Mesenchymal stem cell (in vitro differentiated cells and primary cell): ENCODE measurements at regions not wholly inside any gene's neighbourhood (a gene's known extent, or its start where the extent isn't known, plus 50 kb on each side); places are given as distances from the start of the nearest gene placed in this dataset.
"Not testable (repeated sequence)": the region's sequence is repeated elsewhere in the genome, so short reads cannot be mapped to it uniquely, and the experiment has no call there.

Experiments used
- DNase-seq: peaks from one replicate; pipeline ENCODE4 v3.0.0-alpha.2; 2013
- H2AFZ ChIP-seq: one replicate; pipeline ENCODE4 v1.6.1; 2013; ENCODE audit warnings: low read depth, mild to moderate bottlenecking, control low read depth, inconsistent platforms, low read length, moderate library complexity
- H2AK5ac ChIP-seq: 2 replicates; pipeline ENCODE4 v1.6.1; 2013; ENCODE audit warnings: low read length, moderate library complexity, mild to moderate bottlenecking, inconsistent platforms; ENCODE audit not compliant: severe bottlenecking
- H2BK120ac ChIP-seq: one replicate; pipeline ENCODE4 v1.6.1; 2013; ENCODE audit warnings: low read depth, mild to moderate bottlenecking, inconsistent platforms, low read length, moderate library complexity
- H2BK12ac ChIP-seq, 2 experiments: one replicate each; pipeline ENCODE4 v1.6.1; 2013; ENCODE audit warnings: inconsistent platforms in 2 of 2, low read length in 2 of 2, mild to moderate bottlenecking in 2 of 2, moderate library complexity in 2 of 2, control low read depth in 1 of 2
- H2BK15ac ChIP-seq: one replicate; pipeline ENCODE4 v1.6.1; 2013; ENCODE audit warnings: mild to moderate bottlenecking, low read depth, inconsistent platforms; ENCODE audit not compliant: poor library complexity, severe bottlenecking
- H2BK5ac ChIP-seq: 2 replicates; pipeline ENCODE4 v1.6.1; 2013; ENCODE audit warnings: low read depth, mild to moderate bottlenecking, low read length, control low read depth, inconsistent platforms; ENCODE audit not compliant: poor library complexity, severe bottlenecking
- H3K14ac ChIP-seq, 2 experiments: one replicate each; pipeline ENCODE4 v1.6.1; 2013; ENCODE audit warnings: inconsistent platforms in 2 of 2, low read length in 2 of 2, control low read depth in 1 of 2, mild to moderate bottlenecking in 1 of 2, moderate library complexity in 1 of 2
- H3K18ac ChIP-seq, 2 experiments: one replicate each; pipeline ENCODE4 v1.6.1; 2013; ENCODE audit warnings: inconsistent platforms in 2 of 2, low read length in 2 of 2, control low read depth in 1 of 2, low read depth in 1 of 2, mild to moderate bottlenecking in 1 of 2
- H3K23ac ChIP-seq, 2 experiments: one replicate each; pipeline ENCODE4 v1.6.1; 2013; ENCODE audit warnings: inconsistent platforms in 2 of 2, low read length in 2 of 2, mild to moderate bottlenecking in 2 of 2, moderate library complexity in 2 of 2, control low read depth in 1 of 2
- H3K27ac ChIP-seq: 2 replicates; pipeline ENCODE4 v1.5.1; 2013; ENCODE audit warnings: mild to moderate bottlenecking, moderate library complexity, low read length, control low read depth, inconsistent platforms; ENCODE audit not compliant: poor library complexity, severe bottlenecking
- H3K27me3 ChIP-seq, 2 experiments: 2 replicates each; pipeline versions ENCODE4 v1.6.1 to v1.7.0; 2013; ENCODE audit warnings: low read length in 2 of 2, mild to moderate bottlenecking in 2 of 2, moderate library complexity in 2 of 2, control low read depth in 1 of 2, inconsistent platforms in 1 of 2; ENCODE audit not compliant: control insufficient read depth in 1 of 2, insufficient read depth in 1 of 2
- H3K36me3 ChIP-seq, 2 experiments: 2 replicates each; pipeline versions ENCODE4 v1.6.1 to v1.7.0; 2013; ENCODE audit warnings: low read length in 2 of 2, control low read depth in 1 of 2, inconsistent platforms in 1 of 2, low read depth in 1 of 2, mild to moderate bottlenecking in 1 of 2; ENCODE audit not compliant: insufficient read depth in 2 of 2, control insufficient read depth in 1 of 2
- H3K4ac ChIP-seq, 2 experiments: one replicate each; pipeline ENCODE4 v1.6.1; 2013; ENCODE audit warnings: inconsistent platforms in 2 of 2, low read length in 2 of 2, mild to moderate bottlenecking in 2 of 2, moderate library complexity in 2 of 2, control low read depth in 1 of 2, low read depth in 1 of 2
- H3K4me1 ChIP-seq: 2 replicates; pipeline ENCODE4 v1.6.1; 2013; ENCODE audit warnings: low read depth, low read length, control low read depth; ENCODE audit not compliant: control insufficient read depth, insufficient read depth
- H3K4me2 ChIP-seq: 2 replicates; pipeline ENCODE4 v1.6.1; 2013; ENCODE audit warnings: low read length, mild to moderate bottlenecking, inconsistent platforms; ENCODE audit not compliant: poor library complexity, severe bottlenecking
- H3K4me3 ChIP-seq, 2 experiments: 2 replicates each; pipeline versions ENCODE4 v1.5.1 to v1.7.0; 2013; ENCODE audit warnings: low read length in 2 of 2, mild to moderate bottlenecking in 2 of 2, control low read depth in 1 of 2, low read depth in 1 of 2; ENCODE audit not compliant: insufficient read depth in 1 of 2
- H3K79me1 ChIP-seq: replicated peaks from 2 replicates; pipeline ENCODE4 v1.6.1; 2013; ENCODE audit warnings: mild to moderate bottlenecking, control low read depth, low read length, inconsistent platforms; ENCODE audit not compliant: poor library complexity, severe bottlenecking
- H3K9ac ChIP-seq: 2 replicates; pipeline ENCODE4 v1.7.0; 2013; ENCODE audit warnings: mild to moderate bottlenecking, low read length, moderate library complexity
- H3K9me3 ChIP-seq: 2 replicates; pipeline ENCODE4 v1.7.0; 2013; ENCODE audit warnings: mild to moderate bottlenecking, low read length; ENCODE audit not compliant: control insufficient read depth
- H4K8ac ChIP-seq: one replicate; pipeline ENCODE4 v1.6.1; 2013; ENCODE audit warnings: inconsistent platforms, mild to moderate bottlenecking, low read length, moderate library complexity
- H4K91ac ChIP-seq: one replicate; pipeline ENCODE4 v1.6.1; 2013; ENCODE audit warnings: mild to moderate bottlenecking, low read length, inconsistent platforms
- WGBS: methylation state at CpG from one replicate; pipeline ENCODE4 v1.1.7; 2013; ENCODE audit warnings: mixed read lengths; 5-methylcytosine and 5-hydroxymethylcytosine counted together

DNA sequence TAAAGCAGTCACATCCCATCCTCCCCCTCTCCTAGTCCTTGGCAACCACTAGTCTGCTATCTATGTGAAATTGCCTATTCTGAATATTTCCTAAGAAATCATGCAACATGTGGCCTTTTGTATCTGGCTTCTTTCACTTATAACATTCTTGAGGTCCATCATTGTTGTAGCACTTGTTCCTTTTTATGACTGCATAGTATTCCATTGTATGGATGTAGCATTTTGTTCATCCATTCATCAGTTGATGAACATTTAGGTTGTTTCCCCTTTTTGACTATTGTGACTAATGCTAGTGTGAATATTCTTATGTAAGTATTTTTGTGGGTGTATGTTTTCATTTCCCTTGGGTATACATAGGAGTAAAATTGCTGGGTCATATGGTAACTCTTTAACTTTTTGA, 2924.2 kb upstream of the OR11H1 start:
- not testable (repeated sequence) for H2BK120ac ChIP-seq, H2BK12ac ChIP-seq, H2AK5ac ChIP-seq, H3K4ac ChIP-seq, H4K91ac ChIP-seq, H2BK5ac ChIP-seq, H4K8ac ChIP-seq, H3K36me3 ChIP-seq, H3K27me3 ChIP-seq, H3K4me1 ChIP-seq, H3K4me2 ChIP-seq, H3K27ac ChIP-seq, H3K9ac ChIP-seq, H3K18ac ChIP-seq, H2AFZ ChIP-seq, H3K23ac ChIP-seq, H3K79me1 ChIP-seq, H3K4me3 ChIP-seq, DNase-seq, H2BK15ac ChIP-seq, H3K14ac ChIP-seq
- peaks cover 43% of the 10 kb centered on the region for H3K9me3 ChIP-seq

DNA sequence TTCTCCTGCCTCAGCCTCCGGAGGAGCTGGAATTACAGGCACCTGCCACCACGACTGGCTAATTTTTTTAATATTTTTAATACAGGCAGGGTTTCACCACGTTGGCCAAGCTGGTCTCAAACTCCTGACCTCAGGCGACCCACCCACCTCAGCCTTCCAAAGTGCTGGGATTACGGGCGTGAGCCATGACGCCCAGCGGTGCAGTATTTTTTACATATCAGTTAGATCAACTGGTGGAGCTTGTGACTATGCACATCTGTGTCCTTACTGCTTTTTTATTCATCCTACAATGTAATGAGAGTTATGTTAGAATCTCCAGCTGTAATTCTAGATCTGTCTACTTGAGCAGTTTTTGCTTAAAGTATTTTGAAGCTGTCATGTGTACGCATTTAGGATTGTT, 2919.5 kb upstream of the OR11H1 start:
- not testable (repeated sequence) for H2BK5ac ChIP-seq, H2AK5ac ChIP-seq, H2BK15ac ChIP-seq, H2BK120ac ChIP-seq, DNase-seq, H2BK12ac ChIP-seq, H3K4ac ChIP-seq, H3K14ac ChIP-seq, H2AFZ ChIP-seq, H3K4me2 ChIP-seq, H3K4me3 ChIP-seq, H3K27me3 ChIP-seq, H3K27ac ChIP-seq, H3K4me1 ChIP-seq, H4K8ac ChIP-seq, H3K23ac ChIP-seq, H4K91ac ChIP-seq, H3K36me3 ChIP-seq, H3K18ac ChIP-seq, H3K79me1 ChIP-seq, H3K9ac ChIP-seq
- WGBS: 69% methylated on average over 8 of the region's 9 CpGs
- H3K9me3 ChIP-seq: peaks cover 32% of the 10 kb centered on the region

DNA sequence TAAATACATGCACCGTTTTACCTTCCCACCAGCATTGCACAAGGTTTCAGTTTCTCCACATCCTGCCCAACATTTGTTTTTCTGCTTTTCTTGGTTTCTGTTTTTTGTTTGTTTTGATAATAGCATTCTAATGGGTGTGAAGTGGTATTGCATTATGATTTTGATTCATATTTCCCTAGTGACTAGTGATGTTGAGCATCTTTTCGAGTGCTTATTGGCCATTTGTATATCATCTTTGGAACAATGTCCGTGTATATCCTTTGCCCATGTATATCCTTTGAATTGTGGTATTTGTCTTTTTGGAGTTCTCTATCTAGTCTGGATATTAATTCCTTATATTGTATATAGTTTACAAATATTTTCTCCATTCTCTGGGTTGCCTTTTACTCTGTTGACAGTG, 2914.8 kb upstream of the OR11H1 start:
- H2BK15ac ChIP-seq: no peak overlapping the region
- no peaks in the 10 kb centered on the region for H3K79me1 ChIP-seq
- H3K4me2 ChIP-seq: no peak overlapping the region
- DNase-seq: no peak
- H3K27me3 ChIP-seq: no peaks in the 10 kb centered on the region
- H4K8ac ChIP-seq: no peak overlapping the region
- H2BK12ac ChIP-seq: no peak overlapping the region
- no peak overlapping the region for H2BK5ac ChIP-seq
- H3K4me1 ChIP-seq: no peaks in the 10 kb centered on the region
- no peak overlapping the region for H3K9ac ChIP-seq
- H3K4ac ChIP-seq: no peak overlapping the region
- H2AFZ ChIP-seq: no peak overlapping the region
- H2AK5ac ChIP-seq: no peak overlapping the region
- no peak overlapping the region for H3K27ac ChIP-seq
- H3K18ac ChIP-seq: no peak overlapping the region
- no peak overlapping the region for H4K91ac ChIP-seq
- peaks cover 17% of the 10 kb centered on the region for H3K9me3 ChIP-seq
- no peak overlapping the region for H3K14ac ChIP-seq
- 53% methylated on average over 3 of the region's 3 CpGs for WGBS
- H3K4me3 ChIP-seq: no peak overlapping the region
- H3K36me3 ChIP-seq: no peaks in the 10 kb centered on the region
- no peak overlapping the region for H2BK120ac ChIP-seq
- H3K23ac ChIP-seq: no peak overlapping the region

DNA sequence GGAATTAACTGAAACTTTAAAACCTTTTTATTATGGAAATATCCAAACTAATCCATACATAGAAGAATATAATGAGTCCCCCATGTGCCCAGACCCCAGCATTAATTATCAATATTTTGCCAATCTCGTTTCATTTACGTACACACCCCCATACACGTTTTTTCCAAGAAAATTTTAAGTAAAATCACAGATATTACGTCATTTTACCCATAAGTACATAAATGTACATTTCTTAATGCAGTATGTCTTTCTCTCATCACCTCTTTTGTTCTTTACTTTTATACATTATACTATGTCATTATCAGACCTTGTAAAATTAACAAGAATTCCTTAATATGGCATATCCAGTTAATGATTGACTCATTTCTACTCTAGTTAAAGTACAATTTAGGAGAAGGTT, 2914.1 kb upstream of the OR11H1 start:
- H3K79me1 ChIP-seq, H3K36me3 ChIP-seq: not testable (repeated sequence)

More for the DNA sequence above, 2914.1 kb upstream of the OR11H1 start:
- H2BK5ac ChIP-seq, H3K9ac ChIP-seq, H3K27me3 ChIP-seq, H3K27ac ChIP-seq, H4K91ac ChIP-seq, H2AK5ac ChIP-seq, H3K14ac ChIP-seq, H2AFZ ChIP-seq, H3K4ac ChIP-seq, DNase-seq, H2BK120ac ChIP-seq, H3K23ac ChIP-seq, H3K4me1 ChIP-seq, H3K18ac ChIP-seq, H4K8ac ChIP-seq, H2BK12ac ChIP-seq, H3K4me3 ChIP-seq, H3K4me2 ChIP-seq, H2BK15ac ChIP-seq: not testable (repeated sequence)
- peaks cover 16% of the 10 kb centered on the region for H3K9me3 ChIP-seq
- 30% methylated on average over 4 of the region's 4 CpGs for WGBS
